ENCODE measurements at regions not wholly inside any gene's neighbourhood (a gene's known extent, or its start where the extent isn't known, plus 50 kb on each side); places are given as distances from the start of the nearest gene placed in this dataset.

DNA sequence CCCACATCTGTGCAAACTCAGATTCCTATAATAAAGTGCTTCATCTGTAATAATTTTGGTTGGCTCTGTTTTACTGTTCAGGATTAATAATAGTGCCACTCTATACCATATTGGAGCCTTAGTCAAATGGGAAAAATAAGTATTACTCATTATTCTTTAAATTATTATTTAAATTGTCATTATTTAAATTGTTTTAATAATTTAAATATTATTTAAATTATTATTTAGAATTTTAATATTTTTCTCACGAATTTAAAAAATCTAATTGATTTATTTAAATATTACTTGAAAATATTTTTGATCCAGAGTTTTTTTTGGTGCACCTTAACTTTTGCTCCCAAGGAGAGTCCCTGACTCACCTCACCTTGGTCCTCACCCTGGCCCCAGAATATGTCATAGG, 245.7 kb upstream of the MDGA2 start:
- TF ChIP-seq, protein P1, sequence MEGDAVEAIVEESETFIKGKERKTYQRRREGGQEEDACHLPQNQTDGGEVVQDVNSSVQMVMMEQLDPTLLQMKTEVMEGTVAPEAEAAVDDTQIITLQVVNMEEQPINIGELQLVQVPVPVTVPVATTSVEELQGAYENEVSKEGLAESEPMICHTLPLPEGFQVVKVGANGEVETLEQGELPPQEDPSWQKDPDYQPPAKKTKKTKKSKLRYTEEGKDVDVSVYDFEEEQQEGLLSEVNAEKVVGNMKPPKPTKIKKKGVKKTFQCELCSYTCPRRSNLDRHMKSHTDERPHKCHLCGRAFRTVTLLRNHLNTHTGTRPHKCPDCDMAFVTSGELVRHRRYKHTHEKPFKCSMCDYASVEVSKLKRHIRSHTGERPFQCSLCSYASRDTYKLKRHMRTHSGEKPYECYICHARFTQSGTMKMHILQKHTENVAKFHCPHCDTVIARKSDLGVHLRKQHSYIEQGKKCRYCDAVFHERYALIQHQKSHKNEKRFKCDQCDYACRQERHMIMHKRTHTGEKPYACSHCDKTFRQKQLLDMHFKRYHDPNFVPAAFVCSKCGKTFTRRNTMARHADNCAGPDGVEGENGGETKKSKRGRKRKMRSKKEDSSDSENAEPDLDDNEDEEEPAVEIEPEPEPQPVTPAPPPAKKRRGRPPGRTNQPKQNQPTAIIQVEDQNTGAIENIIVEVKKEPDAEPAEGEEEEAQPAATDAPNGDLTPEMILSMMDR (IDR thresholded peaks at IDR 0.05; ENCODE audit: low read depth, low read length, missing input control): no peak
- TF ChIP-seq YY1 (IDR thresholded peaks at IDR 0.05) (no peak), NR2F2 (IDR thresholded peaks at IDR 0.05) (no peak), JUND (IDR thresholded peaks at IDR 0.05) (no peak), EGR1 (IDR thresholded peaks at IDR 0.05; ENCODE audit: low read depth in 2 of 2) (no peak)
- TF ChIP-seq, protein P2, sequence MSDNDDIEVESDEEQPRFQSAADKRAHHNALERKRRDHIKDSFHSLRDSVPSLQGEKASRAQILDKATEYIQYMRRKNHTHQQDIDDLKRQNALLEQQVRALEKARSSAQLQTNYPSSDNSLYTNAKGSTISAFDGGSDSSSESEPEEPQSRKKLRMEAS (IDR thresholded peaks at IDR 0.05): no peak
